ENCODE measurements at regions not wholly inside any gene's neighbourhood (a gene's known extent, or its start where the extent isn't known, plus 50 kb on each side); places are given as distances from the start of the nearest gene placed in this dataset.

GRCh38 chr2:16325016-16325975 lies 340.3 kb downstream of the CYRIA start:
- H3K4me1 Mint-ChIP-seq (ENCODE audit: low read depth, unreplicated experiment): no peaks in the 10 kb centered on the region
- CTCF ChIA-PET: no interaction called here
- no TSS peak for BruUV-seq (replicated peaks)
- no peak for DNase-seq
- H3K36me3 Mint-ChIP-seq (ENCODE audit: insufficient read depth, unreplicated experiment): no peaks in the 10 kb centered on the region
- H3K4me3 Mint-ChIP-seq (ENCODE audit: low read depth, unreplicated experiment): no peak overlapping the region
- no peak overlapping the region for H3K27ac Mint-ChIP-seq (ENCODE audit: unreplicated experiment)
- TF ChIP-seq, protein P1, sequence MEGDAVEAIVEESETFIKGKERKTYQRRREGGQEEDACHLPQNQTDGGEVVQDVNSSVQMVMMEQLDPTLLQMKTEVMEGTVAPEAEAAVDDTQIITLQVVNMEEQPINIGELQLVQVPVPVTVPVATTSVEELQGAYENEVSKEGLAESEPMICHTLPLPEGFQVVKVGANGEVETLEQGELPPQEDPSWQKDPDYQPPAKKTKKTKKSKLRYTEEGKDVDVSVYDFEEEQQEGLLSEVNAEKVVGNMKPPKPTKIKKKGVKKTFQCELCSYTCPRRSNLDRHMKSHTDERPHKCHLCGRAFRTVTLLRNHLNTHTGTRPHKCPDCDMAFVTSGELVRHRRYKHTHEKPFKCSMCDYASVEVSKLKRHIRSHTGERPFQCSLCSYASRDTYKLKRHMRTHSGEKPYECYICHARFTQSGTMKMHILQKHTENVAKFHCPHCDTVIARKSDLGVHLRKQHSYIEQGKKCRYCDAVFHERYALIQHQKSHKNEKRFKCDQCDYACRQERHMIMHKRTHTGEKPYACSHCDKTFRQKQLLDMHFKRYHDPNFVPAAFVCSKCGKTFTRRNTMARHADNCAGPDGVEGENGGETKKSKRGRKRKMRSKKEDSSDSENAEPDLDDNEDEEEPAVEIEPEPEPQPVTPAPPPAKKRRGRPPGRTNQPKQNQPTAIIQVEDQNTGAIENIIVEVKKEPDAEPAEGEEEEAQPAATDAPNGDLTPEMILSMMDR (IDR thresholded peaks at IDR 0.05; ENCODE audit: unreplicated experiment): no peak
- intact Hi-C loops (cut with micrococcal nuclease; ENCODE audit: unreplicated experiment): no loop called here
- H3K9me3 Mint-ChIP-seq (ENCODE audit: low read depth, unreplicated experiment): no peaks in the 10 kb centered on the region
- peaks cover 32% of the 10 kb centered on the region for H3K27me3 Mint-ChIP-seq (ENCODE audit: unreplicated experiment)

GRCh38 chr2:16324544-16324937 lies 341.1 kb downstream of the CYRIA start:
- no peaks in the 10 kb centered on the region for H3K36me3 Mint-ChIP-seq (ENCODE audit: insufficient read depth, unreplicated experiment)
- no TSS peak for BruUV-seq (replicated peaks)
- no peak for DNase-seq
- TF ChIP-seq, protein P1 (IDR thresholded peaks at IDR 0.05; ENCODE audit: unreplicated experiment): no peak
- H3K27me3 Mint-ChIP-seq (ENCODE audit: unreplicated experiment): peaks cover 32% of the 10 kb centered on the region
- no peak overlapping the region for H3K4me3 Mint-ChIP-seq (ENCODE audit: low read depth, unreplicated experiment)
- no peaks in the 10 kb centered on the region for H3K9me3 Mint-ChIP-seq (ENCODE audit: low read depth, unreplicated experiment)
- H3K27ac Mint-ChIP-seq (ENCODE audit: unreplicated experiment): no peak overlapping the region
- no peaks in the 10 kb centered on the region for H3K4me1 Mint-ChIP-seq (ENCODE audit: low read depth, unreplicated experiment)
- intact Hi-C loops (cut with micrococcal nuclease; ENCODE audit: unreplicated experiment): no loop called here
- CTCF ChIA-PET: no interaction called here

GRCh38 chr2:16323551-16324543 lies 341.8 kb downstream of the CYRIA start:
- H3K27ac Mint-ChIP-seq (ENCODE audit: unreplicated experiment): no peak overlapping the region
- H3K9me3 Mint-ChIP-seq (ENCODE audit: low read depth, unreplicated experiment): no peaks in the 10 kb centered on the region
- no peaks in the 10 kb centered on the region for H3K36me3 Mint-ChIP-seq (ENCODE audit: insufficient read depth, unreplicated experiment)

DNA sequence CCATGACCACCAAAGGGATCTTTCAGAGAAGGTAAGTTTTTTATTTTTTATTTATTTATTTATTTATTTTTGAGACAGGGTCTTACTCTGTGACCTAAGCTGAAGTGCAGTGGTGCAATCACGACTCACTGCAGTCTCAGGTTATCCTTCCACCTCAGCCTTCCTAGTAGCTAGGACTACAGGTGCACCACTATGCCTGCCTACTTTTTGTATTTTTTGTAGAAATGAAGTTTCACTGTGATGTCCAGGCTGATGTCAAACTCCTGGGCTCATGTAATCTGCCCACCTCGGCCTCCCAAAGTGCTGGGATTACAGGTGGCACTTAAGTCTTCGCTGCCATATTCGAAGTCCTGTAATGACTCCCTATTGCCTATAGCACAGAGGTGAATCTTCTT lies 342.5 kb downstream of the CYRIA start:
- no TSS peak for BruUV-seq (replicated peaks)
- Mint-ChIP-seq H3K27ac (ENCODE audit: unreplicated experiment) (no peak overlapping the region), H3K36me3 (ENCODE audit: insufficient read depth, unreplicated experiment) (no peaks in the 10 kb centered on the region)

More at GRCh38 chr2:16323551-16324543, 341.8 kb downstream of the CYRIA start:
- Mint-ChIP-seq H3K4me3 (ENCODE audit: low read depth, unreplicated experiment) (no peak overlapping the region), H3K4me1 (ENCODE audit: low read depth, unreplicated experiment) (no peaks in the 10 kb centered on the region), H3K27me3 (ENCODE audit: unreplicated experiment) (peaks cover 32% of the 10 kb centered on the region)
- DNase-seq: no peak
- CTCF ChIA-PET: no interaction called here
- intact Hi-C loops (cut with micrococcal nuclease; ENCODE audit: unreplicated experiment): no loop called here
- BruUV-seq (replicated peaks): no TSS peak
- TF ChIP-seq, protein P1 (IDR thresholded peaks at IDR 0.05; ENCODE audit: unreplicated experiment): no peak

More for the DNA sequence above, 342.5 kb downstream of the CYRIA start:
- intact Hi-C loops (cut with micrococcal nuclease; ENCODE audit: unreplicated experiment): no loop called here
- CTCF ChIA-PET: no interaction called here
- H3K27me3 Mint-ChIP-seq (ENCODE audit: unreplicated experiment): peaks cover 32% of the 10 kb centered on the region
- H3K9me3 Mint-ChIP-seq (ENCODE audit: low read depth, unreplicated experiment): no peaks in the 10 kb centered on the region
- H3K4me3 Mint-ChIP-seq (ENCODE audit: low read depth, unreplicated experiment): no peak overlapping the region
- DNase-seq: no peak
- peaks cover 6% of the 10 kb centered on the region for H3K4me1 Mint-ChIP-seq (ENCODE audit: low read depth, unreplicated experiment)
- TF ChIP-seq, protein P1 (IDR thresholded peaks at IDR 0.05; ENCODE audit: unreplicated experiment): no peak

Measured in Calu3 (cell line).